MM.1S (cell line): ENCODE measurements at regions not wholly inside any gene's neighbourhood (a gene's known extent, or its start where the extent isn't known, plus 50 kb on each side); places are given as distances from the start of the nearest gene placed in this dataset.

Source experiments
- DNase-seq: peaks from one replicate; pipeline ENCODE4 v3.0.0-alpha.2; 2015
- H2AFZ ChIP-seq: fragments of 300-600 bp; sonication (generic); 2 replicates; pipeline ENCODE4 v1.6.0; 2016; ENCODE audit warnings: antibody characterized with exemption, low read length
- H3F3A ChIP-seq: fragments of 300-600 bp; sonication (generic); 2 replicates; pipeline ENCODE4 v1.6.1; 2016; ENCODE audit warnings: mild to moderate bottlenecking, antibody characterized with exemption, low read length, moderate library complexity, mixed read lengths; ENCODE audit not compliant: insufficient read depth
- H3K27ac ChIP-seq: fragments of 300-600 bp; sonication (generic); 2 replicates; pipeline ENCODE4 v1.5.1; 2016; ENCODE audit warnings: mild to moderate bottlenecking, low read length
- H3K27me3 ChIP-seq: fragments of 300-600 bp; sonication (generic); replicated peaks from 2 replicates; pipeline ENCODE4 v1.6.0; 2016; ENCODE audit warnings: low read length; ENCODE audit not compliant: insufficient read depth
- H3K36me3 ChIP-seq: fragments of 300-600 bp; sonication (generic); replicated peaks from 2 replicates; pipeline ENCODE4 v1.6.1; 2016; ENCODE audit warnings: mild to moderate bottlenecking, low read length, mixed read lengths; ENCODE audit not compliant: insufficient read depth
- H3K4me1 ChIP-seq: fragments of 300-600 bp; sonication (generic); 2 replicates; pipeline ENCODE4 v1.6.1; 2016; ENCODE audit warnings: low read length, mixed read lengths
- H3K4me2 ChIP-seq: fragments of 300-600 bp; sonication (generic); 2 replicates; pipeline ENCODE4 v1.6.0; 2016; ENCODE audit warnings: low read depth, low read length
- H3K4me3 ChIP-seq: fragments of 300-600 bp; sonication (generic); 2 replicates; pipeline ENCODE4 v1.5.1; 2016; ENCODE audit warnings: low read length, mixed read lengths
- H3K79me2 ChIP-seq: fragments of 300-600 bp; sonication (generic); 2 replicates; pipeline ENCODE4 v1.6.1; 2016; ENCODE audit warnings: mixed run types, low read length, mixed read lengths
- H3K9ac ChIP-seq: fragments of 300-600 bp; sonication (generic); 2 replicates; pipeline ENCODE4 v1.6.1; 2016; ENCODE audit warnings: low read length, mixed read lengths
- H3K9me2 ChIP-seq: fragments of 300-600 bp; sonication (generic); replicated peaks from 2 replicates; pipeline ENCODE4 v1.6.1; 2016; ENCODE audit warnings: mild to moderate bottlenecking, low read length, mixed read lengths; ENCODE audit not compliant: insufficient read depth
- H3K9me3 ChIP-seq: fragments of 300-600 bp; sonication (generic); replicated peaks from 2 replicates; pipeline ENCODE4 v1.6.1; 2016; ENCODE audit warnings: mild to moderate bottlenecking, low read length, mixed read lengths; ENCODE audit not compliant: insufficient read depth
- H4K20me1 ChIP-seq: fragments of 300-600 bp; sonication (generic); 2 replicates; pipeline ENCODE4 v1.6.1; 2016; ENCODE audit warnings: mild to moderate bottlenecking, low read length, moderate library complexity, mixed read lengths; ENCODE audit not compliant: insufficient read depth
- CTCF ChIP-seq: fragments of 300-600 bp; sonication (generic); IDR thresholded peaks from 2 replicates; pipeline ENCODE4 v1.5.1; 2016; ENCODE audit warnings: antibody characterized with exemption, low read length, mixed read lengths
- EZH2 ChIP-seq: fragments of 300-600 bp; sonication (generic); optimal IDR thresholded peaks from 2 replicates; pipeline ENCODE3; 2017; ENCODE audit warnings: low read depth, mild to moderate bottlenecking, antibody characterized with exemption, low read length, mixed read lengths
- EZH2phosphoT487 ChIP-seq: fragments of 300-600 bp; sonication (generic); IDR thresholded peaks from 2 replicates; pipeline ENCODE4 v1.6.1; 2018; ENCODE audit warnings: antibody characterized with exemption, low read length

- no peak overlapping the region for H3K27ac ChIP-seq
- H3K36me3 ChIP-seq = no peaks in the 10 kb centered on the region
- H3F3A ChIP-seq = no peaks in the 10 kb centered on the region
- H3K9me3 ChIP-seq = no peaks in the 10 kb centered on the region
- H3K4me3 ChIP-seq = no peak overlapping the region
- no peaks in the 10 kb centered on the region for H3K9me2 ChIP-seq
- TF ChIP-seq EZH2phosphoT487 (no peak), CTCF (no peak), EZH2 (no peak)
- H4K20me1 ChIP-seq = no peaks in the 10 kb centered on the region
- no peaks in the 10 kb centered on the region for H3K4me1 ChIP-seq
- H3K79me2 ChIP-seq = no peaks in the 10 kb centered on the region
- no peak overlapping the region for H2AFZ ChIP-seq
- no peaks in the 10 kb centered on the region for H3K27me3 ChIP-seq
- H3K9ac ChIP-seq = no peak overlapping the region
- H3K4me2 ChIP-seq = no peak overlapping the region
- no peak for DNase-seq
Measured at GRCh38 chr14:23869078-23869719, 84.4 kb upstream of the DHRS4 start.

- H3K4me3 ChIP-seq = no peak overlapping the region
- no peaks in the 10 kb centered on the region for H3K4me1 ChIP-seq
- no peak overlapping the region for H3K27ac ChIP-seq
- no peaks in the 10 kb centered on the region for H3K9me2 ChIP-seq
- H3K27me3 ChIP-seq = no peaks in the 10 kb centered on the region
- H3K9ac ChIP-seq = no peak overlapping the region
- no peaks in the 10 kb centered on the region for H3F3A ChIP-seq
- no peak overlapping the region for H2AFZ ChIP-seq
- H3K36me3 ChIP-seq = no peaks in the 10 kb centered on the region
- DNase-seq = no peak
- no peaks in the 10 kb centered on the region for H3K9me3 ChIP-seq
- no peaks in the 10 kb centered on the region for H3K79me2 ChIP-seq
- no peaks in the 10 kb centered on the region for H4K20me1 ChIP-seq
- no peak overlapping the region for H3K4me2 ChIP-seq
- TF ChIP-seq EZH2phosphoT487 (no peak), CTCF (no peak), EZH2 (no peak)
Measured at GRCh38 chr14:23876160-23876750, 77.3 kb upstream of the DHRS4 start.

- no peak for DNase-seq
Measured at GRCh38 chr14:23877111-23877510, 76.5 kb upstream of the DHRS4 start.

More at GRCh38 chr14:23877111-23877510, 76.5 kb upstream of the DHRS4 start:
- no peak overlapping the region for H3K9ac ChIP-seq
- H3K79me2 ChIP-seq = no peaks in the 10 kb centered on the region
- H3K27me3 ChIP-seq = no peaks in the 10 kb centered on the region
- H4K20me1 ChIP-seq = no peaks in the 10 kb centered on the region
- H3K4me2 ChIP-seq = no peak overlapping the region
- H3K4me3 ChIP-seq = no peak overlapping the region
- no peaks in the 10 kb centered on the region for H3K9me2 ChIP-seq
- TF ChIP-seq EZH2 (no peak), EZH2phosphoT487 (no peak), CTCF (no peak)
- H3K27ac ChIP-seq = no peak overlapping the region
- H3K9me3 ChIP-seq = no peaks in the 10 kb centered on the region
- no peaks in the 10 kb centered on the region for H3K4me1 ChIP-seq
- no peak overlapping the region for H2AFZ ChIP-seq
- H3K36me3 ChIP-seq = no peaks in the 10 kb centered on the region
- no peaks in the 10 kb centered on the region for H3F3A ChIP-seq
